Activated CD4-positive, alpha-beta T cell treated with anti-CD3 and anti-CD28 coated beads for 4 hours (primary cell): ENCODE measurements at regions not wholly inside any gene's neighbourhood (a gene's known extent, or its start where the extent isn't known, plus 50 kb on each side); places are given as distances from the start of the nearest gene placed in this dataset.
A peak's percentile ranks its signal among the peaks of the same experiment; 100 is the strongest.

Experiments
- DNase-seq, 2 donors: peaks; one replicate each; pipeline ENCODE4 v3.0.0-alpha.2; 2020

DNA sequence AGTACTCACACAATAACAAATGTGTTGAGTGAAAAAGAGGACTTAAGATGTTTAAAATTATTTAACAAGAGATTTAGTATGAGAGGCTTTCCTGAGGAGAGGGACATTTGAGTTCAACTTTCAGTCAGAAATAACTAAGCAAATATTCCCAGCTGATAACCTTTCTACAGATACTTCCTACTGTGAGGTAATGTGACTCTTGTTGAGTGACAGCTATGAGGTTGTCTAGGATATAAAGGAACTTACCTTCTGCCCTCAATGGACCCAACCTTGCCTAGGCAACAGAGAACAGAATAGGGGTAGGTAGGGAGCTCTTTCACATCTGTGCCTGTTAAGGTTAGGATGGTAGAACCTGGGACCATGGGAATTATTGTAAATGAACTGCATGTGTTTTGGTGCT, 54.7 kb downstream of the GLUD2 start:
- no peak for DNase-seq

DNA sequence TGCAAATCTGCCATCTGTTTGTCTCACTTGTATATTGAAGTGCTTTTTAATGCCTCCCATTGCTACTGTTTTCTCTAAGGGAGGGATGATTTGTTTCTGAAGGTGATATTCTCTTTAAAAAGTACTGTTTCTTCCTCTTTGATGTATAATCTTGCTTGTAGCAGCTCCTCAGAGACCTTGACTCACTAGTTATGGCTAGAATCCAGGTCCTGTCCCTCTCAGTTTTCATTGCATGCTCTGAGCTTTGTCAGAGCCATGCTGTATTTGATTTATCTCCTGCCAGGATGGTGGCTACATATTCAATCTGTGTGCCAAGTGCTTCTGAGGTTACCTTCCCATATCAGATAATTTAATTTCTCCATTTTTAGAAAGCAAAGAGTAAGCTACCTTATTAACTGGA, 56.0 kb downstream of the GLUD2 start:
- no peak for DNase-seq

GRCh38 chrX:121106484-121107235, 59.2 kb downstream of the GLUD2 start:
- DNase-seq: no peak

- DNase-seq: no peak
Observed at GRCh38 chrX:121109986-121110385, 62.6 kb downstream of the GLUD2 start.

DNA sequence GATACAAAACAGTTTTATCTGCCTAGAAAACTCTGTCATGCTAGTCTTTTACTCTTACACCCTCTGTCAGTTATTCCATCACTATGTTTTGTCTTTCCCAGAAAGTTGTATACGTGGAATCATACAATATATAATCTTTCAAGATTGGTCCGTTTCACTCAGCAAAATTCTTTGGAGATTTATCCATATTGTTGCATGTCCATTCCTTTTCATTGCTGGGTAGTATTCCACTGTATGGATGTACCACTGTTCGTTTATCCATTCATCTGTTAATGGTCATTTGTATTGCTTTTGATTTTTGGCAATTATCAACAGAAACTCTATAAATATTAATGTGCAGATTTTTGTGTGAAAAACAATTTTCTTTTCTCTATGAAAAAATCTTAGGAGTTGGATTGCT, 63.1 kb downstream of the GLUD2 start:
- DNase-seq: no peak

- no peak for DNase-seq
Observed at GRCh38 chrX:121114691-121115090, 67.3 kb downstream of the GLUD2 start.

- DNase-seq: no peak
Observed at GRCh38 chrX:121120690-121121605, 73.5 kb downstream of the GLUD2 start.

- no peak for DNase-seq
Observed at GRCh38 chrX:121122332-121122731, 74.9 kb downstream of the GLUD2 start.

DNA sequence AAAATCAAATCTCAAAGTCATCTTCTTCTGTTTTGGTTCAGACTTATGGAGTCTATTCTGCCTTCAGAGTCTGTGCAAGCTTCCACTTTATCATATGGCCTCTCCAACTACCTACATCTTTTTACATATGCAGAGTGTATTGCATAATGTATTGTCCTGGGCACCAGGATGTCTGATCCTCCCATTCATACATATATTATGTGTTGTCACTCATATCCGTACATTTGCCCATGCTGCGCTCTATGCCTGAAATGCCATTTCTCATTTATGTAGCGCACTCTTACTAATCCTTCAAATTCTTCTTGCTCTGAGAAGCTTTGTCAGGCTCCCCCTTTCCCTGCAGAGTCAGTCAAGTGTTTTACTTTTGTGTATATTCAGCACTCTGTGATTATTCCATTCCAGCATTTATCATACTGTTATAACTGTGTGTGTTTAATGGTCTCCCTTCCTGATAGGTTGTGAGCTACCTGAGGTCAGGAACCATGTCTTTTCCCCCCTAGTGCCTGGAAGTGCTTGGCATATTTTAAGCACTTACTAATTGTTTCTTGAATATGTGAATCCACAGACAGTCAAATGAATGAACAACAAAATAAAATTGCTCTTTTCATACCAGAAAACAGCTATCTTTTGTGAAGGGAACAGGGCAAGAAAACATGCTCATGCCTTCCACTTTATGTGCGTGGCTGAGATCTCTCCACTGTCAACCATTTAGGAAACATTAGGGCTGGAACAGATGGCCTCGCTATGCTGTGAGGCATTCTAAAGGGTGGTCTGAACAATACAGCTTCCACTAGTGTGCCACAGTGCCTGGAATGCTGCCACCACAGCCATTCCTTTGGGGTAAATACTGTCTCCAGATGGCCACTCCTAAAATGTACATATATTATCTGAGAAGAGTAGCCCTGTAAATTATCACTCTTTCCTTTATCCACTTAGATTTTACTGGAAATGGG, 81.8 kb downstream of the GLUD2 start:
- no peak for DNase-seq

DNA sequence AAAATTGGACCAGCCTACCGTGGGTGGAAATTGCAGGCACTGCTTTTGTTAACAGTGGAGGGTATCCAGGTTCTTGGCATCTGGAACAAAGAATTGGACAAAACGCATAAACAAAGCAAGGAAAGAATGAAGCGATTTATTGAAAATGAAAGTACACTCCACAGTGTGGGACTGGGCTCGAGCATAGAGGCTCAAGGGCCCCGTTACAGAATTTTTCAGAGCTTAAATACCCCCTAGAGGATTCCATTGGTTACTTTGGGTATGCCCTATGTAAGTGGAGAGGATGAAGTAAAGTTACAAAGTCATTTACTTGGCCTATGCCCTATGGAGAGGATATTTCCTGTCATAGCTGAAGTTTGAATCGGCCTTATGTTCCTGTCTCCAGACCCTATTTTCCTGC, 85.3 kb downstream of the GLUD2 start:
- DNase-seq: no peak

DNA sequence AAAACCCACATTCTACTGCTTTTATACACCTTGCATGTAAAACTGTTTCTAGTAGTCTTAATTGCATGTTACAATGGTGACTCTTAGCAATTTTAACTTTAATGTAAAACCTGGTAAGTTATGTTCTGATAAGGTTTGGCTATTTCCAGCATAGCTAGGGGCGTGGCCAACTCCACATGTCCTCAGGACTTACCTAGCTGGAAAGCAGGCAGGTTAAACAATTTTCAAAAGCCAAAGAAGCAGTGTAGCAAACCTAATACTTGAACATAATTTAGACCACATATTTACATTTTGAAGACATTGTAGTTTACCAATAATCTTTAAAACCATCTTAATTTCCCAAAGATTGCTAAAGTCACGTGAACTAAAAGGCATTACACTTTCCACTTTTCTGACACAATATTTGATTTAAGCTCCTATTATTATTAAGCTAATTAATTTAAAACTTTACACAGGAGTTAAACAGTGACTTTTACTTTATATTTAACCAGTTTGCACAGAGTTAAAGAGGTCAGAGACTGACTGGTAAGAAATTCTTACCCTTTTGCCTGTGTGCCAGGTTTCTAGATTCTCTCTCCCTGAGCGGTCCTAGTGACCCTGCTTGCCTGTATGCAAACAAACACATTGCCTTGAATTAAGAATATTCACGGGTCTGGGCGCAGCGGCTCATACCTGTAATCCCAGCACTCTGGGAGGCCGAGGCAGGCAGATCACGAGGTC, 88.2 kb downstream of the GLUD2 start:
- DNase-seq: no peak

DNA sequence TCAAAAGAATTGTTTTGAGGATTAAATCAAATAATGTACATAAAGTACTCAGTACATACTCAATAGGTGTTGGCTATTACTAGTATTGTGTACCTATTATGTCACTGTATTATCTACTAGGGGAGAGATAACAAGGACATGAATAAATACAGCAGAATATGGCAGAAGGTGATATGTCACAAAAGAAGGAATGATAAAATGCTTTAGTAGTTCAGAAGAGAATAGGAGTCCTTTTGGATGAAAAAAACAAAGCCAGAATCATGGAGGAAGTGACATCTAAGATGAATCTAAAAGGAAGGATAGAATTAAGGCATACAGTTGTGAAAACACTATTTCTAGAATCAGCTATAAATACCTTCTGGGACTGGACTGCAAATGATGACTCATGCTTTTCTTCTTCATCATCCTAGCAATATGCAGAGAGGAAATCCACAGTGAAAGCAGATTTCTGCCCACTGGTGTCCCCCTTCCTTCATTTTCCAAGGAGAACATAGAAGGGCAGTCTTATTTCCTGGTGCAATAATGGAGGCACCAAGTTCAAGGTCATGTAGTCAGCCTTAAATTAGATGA, 98.7 kb downstream of the GLUD2 start:
- DNase-seq: no peak

- no peak for DNase-seq
Observed at GRCh38 chrX:121150217-121150616, 102.8 kb downstream of the GLUD2 start.

DNA sequence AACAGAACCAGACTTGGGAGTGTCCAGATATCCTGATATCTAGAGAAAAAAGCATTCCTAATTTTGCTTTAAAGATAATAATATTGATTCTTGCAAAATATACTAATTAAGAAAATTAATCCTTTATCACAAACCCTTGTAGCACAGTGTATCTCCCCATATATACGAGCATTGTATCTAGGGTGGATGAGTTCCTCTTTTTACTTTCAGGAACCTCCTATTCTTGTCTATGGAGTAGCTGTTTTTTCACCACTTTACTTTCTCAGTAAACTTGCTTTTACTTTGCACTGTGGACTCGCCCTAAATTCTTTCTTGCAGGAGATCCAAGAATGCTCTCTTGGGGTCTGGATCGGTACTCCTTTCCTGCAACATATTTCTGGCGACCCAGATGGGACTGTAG, 103.9 kb downstream of the GLUD2 start:
- no peak for DNase-seq

- no peak for DNase-seq
Observed at GRCh38 chrX:121154858-121155404, 107.5 kb downstream of the GLUD2 start.

- no peak for DNase-seq
Observed at GRCh38 chrX:121160987-121161386, 113.6 kb downstream of the GLUD2 start.

- DNase-seq: peak in 1 of 2 donors; percentile 14
Observed at GRCh38 chrX:121161501-121161933, 114.1 kb downstream of the GLUD2 start.

DNA sequence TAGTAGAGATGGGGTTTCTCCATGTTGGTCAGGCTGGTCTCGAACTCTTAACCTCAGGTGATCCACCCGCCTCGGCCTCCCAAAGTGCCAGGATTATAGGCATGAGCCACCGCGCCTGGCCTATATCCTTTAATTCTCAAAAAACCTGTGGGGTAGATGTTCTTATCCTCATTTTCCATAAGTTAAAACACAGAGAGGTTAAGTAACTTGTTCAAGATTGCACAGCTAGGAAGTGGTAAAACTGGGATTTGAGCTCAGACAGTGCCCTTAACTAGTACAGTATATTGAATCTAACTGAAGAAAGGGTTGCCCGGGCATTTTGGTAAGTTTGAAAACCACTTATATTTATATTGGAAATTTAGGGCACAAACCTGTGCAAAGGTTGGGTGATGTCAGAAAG, 116.0 kb downstream of the GLUD2 start:
- DNase-seq: no peak

DNA sequence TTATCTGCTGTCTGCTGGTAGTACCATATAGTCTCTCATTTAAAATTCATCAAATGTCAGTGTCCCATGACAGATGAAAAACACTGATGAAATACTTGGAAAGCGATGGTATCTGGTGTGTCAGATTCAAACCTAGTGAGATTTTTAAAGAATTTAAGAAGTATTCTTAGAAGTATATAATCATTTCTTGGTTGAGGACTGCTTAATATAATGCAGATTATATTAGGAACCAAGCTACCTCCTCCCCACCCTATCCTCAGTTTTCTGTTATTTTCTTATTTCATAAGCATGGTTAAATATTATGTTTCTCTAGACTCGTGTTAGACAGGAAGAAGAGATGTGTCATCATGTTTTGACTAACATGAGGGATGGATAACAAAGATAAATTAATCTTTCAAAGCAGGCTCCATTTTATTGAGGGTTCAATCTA, 118.5 kb downstream of the GLUD2 start:
- no peak for DNase-seq

GRCh38 chrX:121169099-121170035, 122.0 kb downstream of the GLUD2 start:
- DNase-seq: no peak
